ENCODE measurements at regions not wholly inside any gene's neighbourhood (a gene's known extent, or its start where the extent isn't known, plus 50 kb on each side); places are given as distances from the start of the nearest gene placed in this dataset.
"Not testable (repeated sequence)": the region's sequence is repeated elsewhere in the genome, so short reads cannot be mapped to it uniquely, and the experiment has no call there.

- not testable (repeated sequence) for FAIRE-seq
Measured at GRCh38 chr5:34096033-34096432, 53.0 kb upstream of the C1QTNF3 start.

- FAIRE-seq: not testable (repeated sequence)
Measured at GRCh38 chr5:34099891-34100290, 56.9 kb upstream of the C1QTNF3 start.

- FAIRE-seq: not testable (repeated sequence)
Measured at GRCh38 chr5:34101567-34101966, 58.6 kb upstream of the C1QTNF3 start.

- FAIRE-seq: not testable (repeated sequence)
Measured at GRCh38 chr5:34108897-34109296, 65.9 kb upstream of the C1QTNF3 start.

GRCh38 chr5:34124280-34124679, 81.3 kb upstream of the C1QTNF3 start:
- not testable (repeated sequence) for FAIRE-seq

- not testable (repeated sequence) for FAIRE-seq
Measured at GRCh38 chr5:34125354-34125753, 82.3 kb upstream of the C1QTNF3 start.

GRCh38 chr5:34126741-34127140, 83.7 kb upstream of the C1QTNF3 start:
- not testable (repeated sequence) for FAIRE-seq

- not testable (repeated sequence) for FAIRE-seq
Measured at GRCh38 chr5:34127818-34128217, 84.8 kb upstream of the C1QTNF3 start.

- not testable (repeated sequence) for FAIRE-seq
Measured at GRCh38 chr5:34128890-34129289, 85.9 kb upstream of the C1QTNF3 start.

GRCh38 chr5:34154988-34155387, 112.0 kb upstream of the C1QTNF3 start:
- FAIRE-seq: not testable (repeated sequence)

GRCh38 chr5:34156703-34157414, 113.8 kb upstream of the C1QTNF3 start:
- FAIRE-seq: not testable (repeated sequence)

GRCh38 chr5:34160904-34161303, 117.9 kb upstream of the C1QTNF3 start:
- not testable (repeated sequence) for FAIRE-seq

- not testable (repeated sequence) for FAIRE-seq
Measured at GRCh38 chr5:34171398-34171797, 128.4 kb upstream of the C1QTNF3 start.

GRCh38 chr5:34179453-34180190, 136.6 kb upstream of the C1QTNF3 start:
- not testable (repeated sequence) for FAIRE-seq

GRCh38 chr5:34180225-34180624, 137.2 kb upstream of the C1QTNF3 start:
- not testable (repeated sequence) for FAIRE-seq

- FAIRE-seq: not testable (repeated sequence)
Measured at GRCh38 chr5:34180940-34181614, 138.1 kb upstream of the C1QTNF3 start.

GRCh38 chr5:34185005-34185404, 142.0 kb upstream of the C1QTNF3 start:
- FAIRE-seq: not testable (repeated sequence)

GRCh38 chr5:34185572-34185971, 142.6 kb upstream of the C1QTNF3 start:
- FAIRE-seq: not testable (repeated sequence)

- FAIRE-seq: not testable (repeated sequence)
Measured at GRCh38 chr5:34186108-34186507, 143.1 kb upstream of the C1QTNF3 start.

- not testable (repeated sequence) for FAIRE-seq
Measured at GRCh38 chr5:34186865-34187264, 143.9 kb upstream of the C1QTNF3 start.

GRCh38 chr5:34187441-34187840, 144.4 kb upstream of the C1QTNF3 start:
- not testable (repeated sequence) for FAIRE-seq

GRCh38 chr5:34188001-34188822, 145.2 kb upstream of the C1QTNF3 start:
- FAIRE-seq: not testable (repeated sequence)
